ENCODE measurements at regions not wholly inside any gene's neighbourhood (a gene's known extent, or its start where the extent isn't known, plus 50 kb on each side); places are given as distances from the start of the nearest gene placed in this dataset.

DNA sequence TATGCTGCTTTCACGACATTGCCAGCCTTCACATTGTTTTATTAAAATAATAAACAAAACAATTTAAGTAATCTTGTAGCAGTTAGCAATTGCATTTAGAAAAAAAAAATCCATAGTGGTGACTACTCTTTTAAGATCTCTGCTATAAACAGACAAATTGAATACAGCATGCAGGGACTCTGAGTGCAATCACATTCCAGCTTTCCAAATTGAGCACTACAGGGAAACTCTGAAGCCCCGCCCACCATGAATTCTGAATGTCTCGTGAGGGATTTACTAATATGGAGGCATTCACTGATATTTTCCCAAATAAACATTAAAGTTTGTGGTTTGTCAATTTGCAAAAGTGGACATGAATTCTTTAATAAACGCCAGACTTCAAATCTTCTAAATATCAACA, 698.8 kb downstream of the LIG4 start:
- TF ChIP-seq, protein P1, sequence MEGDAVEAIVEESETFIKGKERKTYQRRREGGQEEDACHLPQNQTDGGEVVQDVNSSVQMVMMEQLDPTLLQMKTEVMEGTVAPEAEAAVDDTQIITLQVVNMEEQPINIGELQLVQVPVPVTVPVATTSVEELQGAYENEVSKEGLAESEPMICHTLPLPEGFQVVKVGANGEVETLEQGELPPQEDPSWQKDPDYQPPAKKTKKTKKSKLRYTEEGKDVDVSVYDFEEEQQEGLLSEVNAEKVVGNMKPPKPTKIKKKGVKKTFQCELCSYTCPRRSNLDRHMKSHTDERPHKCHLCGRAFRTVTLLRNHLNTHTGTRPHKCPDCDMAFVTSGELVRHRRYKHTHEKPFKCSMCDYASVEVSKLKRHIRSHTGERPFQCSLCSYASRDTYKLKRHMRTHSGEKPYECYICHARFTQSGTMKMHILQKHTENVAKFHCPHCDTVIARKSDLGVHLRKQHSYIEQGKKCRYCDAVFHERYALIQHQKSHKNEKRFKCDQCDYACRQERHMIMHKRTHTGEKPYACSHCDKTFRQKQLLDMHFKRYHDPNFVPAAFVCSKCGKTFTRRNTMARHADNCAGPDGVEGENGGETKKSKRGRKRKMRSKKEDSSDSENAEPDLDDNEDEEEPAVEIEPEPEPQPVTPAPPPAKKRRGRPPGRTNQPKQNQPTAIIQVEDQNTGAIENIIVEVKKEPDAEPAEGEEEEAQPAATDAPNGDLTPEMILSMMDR (IDR thresholded peaks at IDR 0.05), result no peak
- TF ChIP-seq EZH2phosphoT487 (IDR thresholded peaks at IDR 0.05; ENCODE audit: borderline replicate concordance, low read depth) (no peak), SIN3A (IDR thresholded peaks at IDR 0.05; ENCODE audit: borderline replicate concordance, low read depth, low read length) (no peak), NRF1 (IDR thresholded peaks at IDR 0.05; ENCODE audit: low read depth, low read length) (no peak), EP300 (IDR thresholded peaks at IDR 0.05; ENCODE audit: borderline replicate concordance in 1 of 2, low read depth in 1 of 2, low read length in 1 of 2) (no peak), REST (IDR thresholded peaks at IDR 0.05; ENCODE audit: low read depth, low read length) (no peak), TAF1 (IDR thresholded peaks at IDR 0.05; ENCODE audit: borderline replicate concordance, low read depth, low read length) (no peak), RCOR1 (IDR thresholded peaks at IDR 0.05; ENCODE audit: low read length) (no peak), ELF1 (IDR thresholded peaks at IDR 0.05) (no peak), RFX5 (IDR thresholded peaks at IDR 0.05; ENCODE audit: low read length) (no peak)
- TF ChIP-seq, protein P2, sequence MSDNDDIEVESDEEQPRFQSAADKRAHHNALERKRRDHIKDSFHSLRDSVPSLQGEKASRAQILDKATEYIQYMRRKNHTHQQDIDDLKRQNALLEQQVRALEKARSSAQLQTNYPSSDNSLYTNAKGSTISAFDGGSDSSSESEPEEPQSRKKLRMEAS (IDR thresholded peaks at IDR 0.05; ENCODE audit: low read depth), result no peak
